ENCODE measurements at regions not wholly inside any gene's neighbourhood (a gene's known extent, or its start where the extent isn't known, plus 50 kb on each side); places are given as distances from the start of the nearest gene placed in this dataset.

- TF ChIP-seq, protein P1, sequence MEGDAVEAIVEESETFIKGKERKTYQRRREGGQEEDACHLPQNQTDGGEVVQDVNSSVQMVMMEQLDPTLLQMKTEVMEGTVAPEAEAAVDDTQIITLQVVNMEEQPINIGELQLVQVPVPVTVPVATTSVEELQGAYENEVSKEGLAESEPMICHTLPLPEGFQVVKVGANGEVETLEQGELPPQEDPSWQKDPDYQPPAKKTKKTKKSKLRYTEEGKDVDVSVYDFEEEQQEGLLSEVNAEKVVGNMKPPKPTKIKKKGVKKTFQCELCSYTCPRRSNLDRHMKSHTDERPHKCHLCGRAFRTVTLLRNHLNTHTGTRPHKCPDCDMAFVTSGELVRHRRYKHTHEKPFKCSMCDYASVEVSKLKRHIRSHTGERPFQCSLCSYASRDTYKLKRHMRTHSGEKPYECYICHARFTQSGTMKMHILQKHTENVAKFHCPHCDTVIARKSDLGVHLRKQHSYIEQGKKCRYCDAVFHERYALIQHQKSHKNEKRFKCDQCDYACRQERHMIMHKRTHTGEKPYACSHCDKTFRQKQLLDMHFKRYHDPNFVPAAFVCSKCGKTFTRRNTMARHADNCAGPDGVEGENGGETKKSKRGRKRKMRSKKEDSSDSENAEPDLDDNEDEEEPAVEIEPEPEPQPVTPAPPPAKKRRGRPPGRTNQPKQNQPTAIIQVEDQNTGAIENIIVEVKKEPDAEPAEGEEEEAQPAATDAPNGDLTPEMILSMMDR (IDR thresholded peaks at IDR 0.05), result no peak
- no peak for TF ChIP-seq POLR2A (IDR thresholded peaks at IDR 0.05)
Measured at GRCh38 chr12:94080341-94081009, 67.9 kb upstream of the PLXNC1 start.
